Midbrain (tissue), 1 donor: ENCODE measurements at regions not wholly inside any gene's neighbourhood (a gene's known extent, or its start where the extent isn't known, plus 50 kb on each side); places are given as distances from the start of the nearest gene placed in this dataset.

Experiments used
- DNase-seq: peaks from one replicate; lab custom pipeline; 2025; lab: John Stamatoyannopoulos, UW

GRCh38 chr22:44402196-44403111 lies 89.7 kb upstream of the SHISAL1 start:
- no peak for DNase-seq

- no peak for DNase-seq
Observed at GRCh38 chr22:44401783-44402110, 89.0 kb upstream of the SHISAL1 start.

- no peak for DNase-seq
Observed at GRCh38 chr22:44400763-44401060, 88.0 kb upstream of the SHISAL1 start.

- no peak for DNase-seq
Observed at GRCh38 chr22:44399906-44400762, 87.4 kb upstream of the SHISAL1 start.

GRCh38 chr22:44398856-44399837 lies 86.4 kb upstream of the SHISAL1 start:
- DNase-seq, result no peak

- no peak for DNase-seq
Observed at GRCh38 chr22:44396727-44397722, 84.3 kb upstream of the SHISAL1 start.

GRCh38 chr22:44396021-44396726 lies 83.4 kb upstream of the SHISAL1 start:
- no peak for DNase-seq

GRCh38 chr22:44395118-44396005 lies 82.6 kb upstream of the SHISAL1 start:
- no peak for DNase-seq

GRCh38 chr22:44394246-44395117 lies 81.7 kb upstream of the SHISAL1 start:
- no peak for DNase-seq

- DNase-seq, result no peak
Observed at GRCh38 chr22:44393066-44393465, 80.3 kb upstream of the SHISAL1 start.

- DNase-seq, result no peak
Observed at GRCh38 chr22:44392446-44392921, 79.7 kb upstream of the SHISAL1 start.

GRCh38 chr22:44391481-44392445 lies 79.0 kb upstream of the SHISAL1 start:
- DNase-seq, result no peak

GRCh38 chr22:44391015-44391414 lies 78.3 kb upstream of the SHISAL1 start:
- no peak for DNase-seq

- DNase-seq, result no peak
Observed at GRCh38 chr22:44390613-44390970, 77.8 kb upstream of the SHISAL1 start.

GRCh38 chr22:44389926-44390612 lies 77.3 kb upstream of the SHISAL1 start:
- no peak for DNase-seq

GRCh38 chr22:44389181-44389580 lies 76.4 kb upstream of the SHISAL1 start:
- no peak for DNase-seq
